ENCODE measurements at regions not wholly inside any gene's neighbourhood (a gene's known extent, or its start where the extent isn't known, plus 50 kb on each side); places are given as distances from the start of the nearest gene placed in this dataset.
"Not testable (repeated sequence)": the region's sequence is repeated elsewhere in the genome, so short reads cannot be mapped to it uniquely, and the experiment has no call there.

GRCh38 chr7:39758234-39758970 is 135.0 kb downstream of the RALA start:
- no peak overlapping the region for H3K4me3 ChIP-seq (ENCODE audit: low read depth, low read length)
- TF ChIP-seq CTCF (IDR thresholded peaks at IDR 0.05; ENCODE audit: low read depth, low read length), result no peak

- TF ChIP-seq CTCF (IDR thresholded peaks at IDR 0.05; ENCODE audit: low read depth, low read length), result no peak
- no peak overlapping the region for H3K4me3 ChIP-seq (ENCODE audit: low read depth, low read length)
Measured at GRCh38 chr7:39761449-39761848, 138.1 kb downstream of the RALA start.

- H3K4me3 ChIP-seq (ENCODE audit: low read depth, low read length), result not testable (repeated sequence)
Measured at GRCh38 chr7:39762466-39762865, 139.1 kb downstream of the RALA start.

- H3K4me3 ChIP-seq (ENCODE audit: low read depth, low read length), result not testable (repeated sequence)
Measured at GRCh38 chr7:39762881-39763280, 139.5 kb downstream of the RALA start.

- H3K4me3 ChIP-seq (ENCODE audit: low read depth, low read length), result not testable (repeated sequence)
Measured at GRCh38 chr7:39765833-39766232, 142.5 kb downstream of the RALA start.

GRCh38 chr7:39768439-39768838 is 145.1 kb downstream of the RALA start:
- not testable (repeated sequence) for H3K4me3 ChIP-seq (ENCODE audit: low read depth, low read length)

GRCh38 chr7:39774341-39774851 is 151.0 kb downstream of the RALA start:
- not testable (repeated sequence) for H3K4me3 ChIP-seq (ENCODE audit: low read depth, low read length)

GRCh38 chr7:39781557-39781956 is 158.2 kb downstream of the RALA start:
- H3K4me3 ChIP-seq (ENCODE audit: low read depth, low read length), result not testable (repeated sequence)

- H3K4me3 ChIP-seq (ENCODE audit: low read depth, low read length), result not testable (repeated sequence)
Measured at GRCh38 chr7:39786440-39786839, 163.1 kb downstream of the RALA start.

GRCh38 chr7:39791035-39791434 is 159.0 kb upstream of the CDK13 start:
- not testable (repeated sequence) for H3K4me3 ChIP-seq (ENCODE audit: low read depth, low read length)

GRCh38 chr7:39791911-39792310 is 158.1 kb upstream of the CDK13 start:
- H3K4me3 ChIP-seq (ENCODE audit: low read depth, low read length), result not testable (repeated sequence)

GRCh38 chr7:39793026-39793425 is 157.0 kb upstream of the CDK13 start:
- H3K4me3 ChIP-seq (ENCODE audit: low read depth, low read length), result not testable (repeated sequence)

- H3K4me3 ChIP-seq (ENCODE audit: low read depth, low read length), result not testable (repeated sequence)
Measured at GRCh38 chr7:39793851-39794250, 156.2 kb upstream of the CDK13 start.

GRCh38 chr7:39796947-39797346 is 153.1 kb upstream of the CDK13 start:
- not testable (repeated sequence) for H3K4me3 ChIP-seq (ENCODE audit: low read depth, low read length)

- not testable (repeated sequence) for H3K4me3 ChIP-seq (ENCODE audit: low read depth, low read length)
Measured at GRCh38 chr7:39798077-39798476, 152.0 kb upstream of the CDK13 start.

Measured in WI38 (cell line).